WTC11 (cell line): ENCODE measurements at regions not wholly inside any gene's neighbourhood (a gene's known extent, or its start where the extent isn't known, plus 50 kb on each side); places are given as distances from the start of the nearest gene placed in this dataset.

Source experiments
- ATAC-seq: fragments of 200-7000 bp; cut with Tn5 transposase; 2 replicates; pipeline ENCODE4 v1.10.0; 2021; ENCODE audit warnings: mild to moderate bottlenecking, moderate library complexity
- CTCF ChIA-PET: fragments of 300-600 bp; sonication (Branson Sonifier 250); formaldehyde crosslinking; loops from one replicate; lab custom pipeline; 2021; ENCODE audit warnings: antibody characterized with exemption; lab: Charles Lee
- POLR2A ChIA-PET: fragments of 350-600 bp; sonication (Branson Sonifier 250); formaldehyde crosslinking; loops from one replicate; lab custom pipeline; 2021; ENCODE audit warnings: antibody characterized with exemption; lab: Charles Lee
- DNase-seq: peaks from one replicate; pipeline ENCODE4 v3.0.0; 2021; ENCODE audit warnings: low spot score
- H3K27ac Mint-ChIP-seq: 2 replicates; pipeline ENCODE4 v1.8.0; 2021; ENCODE audit warnings: mixed read lengths
- H3K27me3 Mint-ChIP-seq: 2 replicates; pipeline ENCODE4 v1.8.0; 2021; ENCODE audit warnings: low read depth, mild to moderate bottlenecking, moderate library complexity, mixed read lengths
- H3K36me3 Mint-ChIP-seq: 2 replicates; pipeline ENCODE4 v1.8.0; 2021; ENCODE audit warnings: mixed read lengths
- H3K4me1 Mint-ChIP-seq: 2 replicates; pipeline ENCODE4 v1.8.0; 2022; ENCODE audit warnings: mixed read lengths
- H3K4me3 Mint-ChIP-seq: 2 replicates; pipeline ENCODE4 v1.8.0; 2021; ENCODE audit warnings: mild to moderate bottlenecking, moderate library complexity, mixed read lengths
- H3K9me3 Mint-ChIP-seq: 2 replicates; pipeline ENCODE4 v1.8.0; 2021; ENCODE audit warnings: mixed read lengths
- ATF6 ChIP-seq: sonication (generic); formaldehyde crosslinking; IDR thresholded peaks from 2 replicates; pipeline ENCODE4 v1.8.1; 2023; ENCODE audit warnings: mild to moderate bottlenecking, missing genetic modification reagents
- CREM ChIP-seq: sonication (generic); formaldehyde crosslinking; IDR thresholded peaks from 2 replicates; pipeline ENCODE4 v1.8.1; 2022; ENCODE audit warnings: mild to moderate bottlenecking, missing genetic modification reagents, moderate library complexity
- CTCF ChIP-seq: fragments of 200-600 bp; IDR thresholded peaks from 2 replicates; pipeline ENCODE4 v1.8.0; 2022; ENCODE audit warnings: antibody characterized with exemption
- E2F1 ChIP-seq: sonication (generic); formaldehyde crosslinking; IDR thresholded peaks from 2 replicates; pipeline ENCODE4 v1.8.0; 2022; ENCODE audit warnings: mild to moderate bottlenecking, missing genetic modification reagents
- GABPB1 ChIP-seq: sonication (generic); formaldehyde crosslinking; IDR thresholded peaks from 2 replicates; pipeline ENCODE4 v1.8.1; 2023; ENCODE audit warnings: mild to moderate bottlenecking, missing genetic modification reagents
- JUN ChIP-seq: sonication (generic); formaldehyde crosslinking; IDR thresholded peaks from 2 replicates; pipeline ENCODE4 v1.8.0; 2023; ENCODE audit warnings: mild to moderate bottlenecking, missing genetic modification reagents
- NFE2L1 ChIP-seq: sonication (generic); formaldehyde crosslinking; IDR thresholded peaks from 2 replicates; pipeline ENCODE4 v1.8.1; 2023; ENCODE audit warnings: missing genetic modification reagents
- NR3C1 ChIP-seq: sonication (generic); formaldehyde crosslinking; conservative IDR thresholded peaks from 2 replicates; pipeline ENCODE4 v1.8.1; 2023; ENCODE audit warnings: low read depth, mild to moderate bottlenecking, missing genetic modification reagents
- PRRX2 ChIP-seq: fragments of 250-450 bp; sonication (Bioruptor Pico); IDR thresholded peaks from 2 replicates; pipeline ENCODE4 v1.8.0; 2021; ENCODE audit warnings: mild to moderate bottlenecking
- RORB ChIP-seq: fragments of 250-450 bp; sonication (Bioruptor Pico); IDR thresholded peaks from 2 replicates; pipeline ENCODE4 v1.9.0; 2021; ENCODE audit warnings: mild to moderate bottlenecking
- STAT6 ChIP-seq: sonication (generic); formaldehyde crosslinking; conservative IDR thresholded peaks from 2 replicates; pipeline ENCODE4 v1.8.1; 2023; ENCODE audit warnings: mild to moderate bottlenecking, low read depth, missing genetic modification reagents, moderate library complexity
- TEAD4 ChIP-seq: sonication (generic); formaldehyde crosslinking; IDR thresholded peaks from 2 replicates; pipeline ENCODE4 v1.8.0; 2022; ENCODE audit warnings: mild to moderate bottlenecking, missing genetic modification reagents
- ZNF423 ChIP-seq: fragments of 250-450 bp; sonication (Bioruptor Pico); IDR thresholded peaks from 2 replicates; pipeline ENCODE4 v2.1.2; 2022; ENCODE audit warnings: mild to moderate bottlenecking, moderate library complexity
- TF ChIP-seq, protein P1 (sequence below): sonication (generic); formaldehyde crosslinking; IDR thresholded peaks from 2 replicates; pipeline ENCODE4 v1.8.0; 2023; ENCODE audit warnings: missing genetic modification reagents
- TF ChIP-seq, protein P2 (sequence below): fragments of 250-450 bp; sonication (Bioruptor Pico); conservative IDR thresholded peaks from 2 replicates; pipeline ENCODE4 v1.9.0; 2021; ENCODE audit warnings: mild to moderate bottlenecking
- TF ChIP-seq, protein P3 (sequence below): sonication (generic); formaldehyde crosslinking; IDR thresholded peaks from 2 replicates; pipeline ENCODE4 v1.8.1; 2023; ENCODE audit warnings: mild to moderate bottlenecking, missing genetic modification reagents, moderate library complexity

DNA sequence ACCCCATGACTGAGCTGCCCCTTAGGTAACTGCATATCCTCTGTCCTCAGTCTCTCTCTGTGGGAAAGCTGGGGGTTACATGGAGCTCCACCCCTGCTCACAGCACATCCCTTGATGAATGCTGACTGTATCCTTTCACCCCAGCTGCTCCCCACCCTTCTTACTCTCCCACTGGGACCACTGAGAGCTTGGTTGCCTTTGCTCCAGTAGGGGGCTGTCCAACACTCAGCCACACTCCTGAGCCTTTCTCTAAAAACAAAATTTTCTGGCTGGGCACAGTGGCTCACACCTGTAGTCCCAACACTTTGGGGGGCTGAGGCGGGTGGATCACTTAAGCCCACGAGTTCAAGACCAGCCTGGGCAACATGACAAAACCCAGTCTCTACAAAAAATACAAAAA lies 55.4 kb upstream of the EPCAM start:
- Mint-ChIP-seq H3K27me3 (no peaks in the 10 kb centered on the region), H3K36me3 (no peaks in the 10 kb centered on the region), H3K27ac (peak overlapping the region; percentile 72; the same call in 1 of the 2 replicates), H3K4me3 (no peak overlapping the region), H3K4me1 (peaks cover 16% of the 10 kb centered on the region), H3K9me3 (no peaks in the 10 kb centered on the region)
- ChIA-PET POLR2A (interaction anchor here (0.7 kb wide), 1 partner anchor 9 kb away, joined by 6 read pairs; no protein-coding TSS in a partner anchor), CTCF (interaction anchor here (0.6 to 2.6 kb wide), 27 partner anchors 9 to 330 kb away, joined by 3 to 21 read pairs (median 4); no protein-coding TSS in a partner anchor)
- DNase-seq, result peak; percentile 18
- peak; percentile 79 for ATAC-seq
- TF ChIP-seq E2F1 (CRISPR knock-in tag) (no peak), GABPB1 (CRISPR knock-in tag) (no peak), CTCF (no peak), ZNF423 (CRISPR knock-in tag) (no peak), NFE2L1 (CRISPR knock-in tag) (no peak)
- TF ChIP-seq, protein P1, sequence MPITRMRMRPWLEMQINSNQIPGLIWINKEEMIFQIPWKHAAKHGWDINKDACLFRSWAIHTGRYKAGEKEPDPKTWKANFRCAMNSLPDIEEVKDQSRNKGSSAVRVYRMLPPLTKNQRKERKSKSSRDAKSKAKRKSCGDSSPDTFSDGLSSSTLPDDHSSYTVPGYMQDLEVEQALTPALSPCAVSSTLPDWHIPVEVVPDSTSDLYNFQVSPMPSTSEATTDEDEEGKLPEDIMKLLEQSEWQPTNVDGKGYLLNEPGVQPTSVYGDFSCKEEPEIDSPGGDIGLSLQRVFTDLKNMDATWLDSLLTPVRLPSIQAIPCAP, result no peak

DNA sequence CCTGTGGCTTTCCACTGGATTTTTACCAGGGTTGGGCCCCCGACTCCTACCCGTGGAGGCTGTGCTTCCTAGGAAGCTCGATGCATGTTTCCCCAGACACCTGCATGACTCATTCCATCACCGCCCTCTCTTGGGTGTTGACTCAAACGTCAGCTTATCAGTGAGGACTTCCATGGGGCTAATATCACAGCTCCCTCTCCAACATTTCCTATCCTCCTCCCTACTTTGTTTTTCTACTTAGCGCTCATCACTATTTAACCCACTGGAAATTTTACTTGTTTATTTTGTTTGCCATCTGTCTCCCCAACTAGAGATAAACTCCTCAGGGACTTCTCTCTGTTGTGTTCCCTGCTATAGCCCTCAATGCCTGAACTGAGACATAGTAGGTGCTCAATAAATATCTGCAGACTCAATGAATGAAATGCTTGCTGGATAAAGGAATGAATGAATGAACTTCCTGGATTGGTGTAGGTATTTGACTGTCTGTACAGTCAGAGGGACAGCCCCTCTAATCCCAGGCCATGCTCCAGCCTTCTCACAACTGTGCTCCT lies 55.9 kb upstream of the EPCAM start:
- peak; percentile 49 for ATAC-seq
- ChIA-PET CTCF (interaction anchor here (0.6 to 2.6 kb wide), 28 partner anchors 9 to 330 kb away, joined by 3 to 21 read pairs (median 4); no protein-coding TSS in a partner anchor), POLR2A (no interaction called here)
- no peak for TF ChIP-seq NR3C1 (CRISPR knock-in tag)
- TF ChIP-seq, protein P2, sequence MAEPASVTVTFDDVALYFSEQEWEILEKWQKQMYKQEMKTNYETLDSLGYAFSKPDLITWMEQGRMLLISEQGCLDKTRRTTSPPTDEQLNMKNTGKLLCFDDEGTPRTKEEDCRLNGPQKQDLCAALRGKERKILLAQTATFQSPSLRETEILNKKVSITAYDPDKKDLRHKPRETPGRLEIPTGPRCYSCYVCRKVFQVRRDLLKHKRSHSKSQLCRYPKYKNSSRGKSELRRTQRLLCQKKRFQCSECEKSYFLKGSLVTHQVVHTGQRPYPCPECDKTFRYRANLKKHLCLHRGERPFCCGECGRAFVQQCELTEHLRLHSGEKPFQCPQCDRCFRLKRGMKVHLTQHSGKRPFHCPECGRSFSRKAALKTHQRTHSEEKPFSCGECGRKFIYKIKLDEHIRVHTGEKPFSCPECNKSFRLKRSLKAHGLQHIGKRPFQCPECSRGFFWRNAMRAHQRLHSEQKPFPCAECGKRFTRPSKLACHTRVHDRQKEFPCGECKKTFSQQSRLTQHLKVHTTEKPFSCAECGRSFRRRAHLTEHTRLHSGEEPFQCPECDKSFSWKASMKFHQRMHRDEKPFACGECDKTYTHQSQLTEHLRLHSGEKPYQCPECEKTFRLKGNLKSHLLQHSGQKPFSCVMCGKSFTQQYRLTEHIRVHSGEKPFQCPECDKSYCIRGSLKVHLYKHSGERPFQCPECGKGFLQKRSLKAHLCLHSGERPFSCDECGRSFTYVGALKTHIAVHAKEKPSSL (CRISPR knock-in tag), result no peak
- TF ChIP-seq, protein P3, sequence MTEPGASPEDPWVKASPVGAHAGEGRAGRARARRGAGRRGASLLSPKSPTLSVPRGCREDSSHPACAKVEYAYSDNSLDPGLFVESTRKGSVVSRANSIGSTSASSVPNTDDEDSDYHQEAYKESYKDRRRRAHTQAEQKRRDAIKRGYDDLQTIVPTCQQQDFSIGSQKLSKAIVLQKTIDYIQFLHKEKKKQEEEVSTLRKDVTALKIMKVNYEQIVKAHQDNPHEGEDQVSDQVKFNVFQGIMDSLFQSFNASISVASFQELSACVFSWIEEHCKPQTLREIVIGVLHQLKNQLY (CRISPR knock-in tag), result no peak
- Mint-ChIP-seq H3K36me3 (no peaks in the 10 kb centered on the region), H3K9me3 (no peaks in the 10 kb centered on the region), H3K4me1 (peaks cover 16% of the 10 kb centered on the region), H3K4me3 (no peak overlapping the region), H3K27ac (no peak overlapping the region; the same call in 1 of the 2 replicates), H3K27me3 (no peaks in the 10 kb centered on the region)
- DNase-seq, result no peak

DNA sequence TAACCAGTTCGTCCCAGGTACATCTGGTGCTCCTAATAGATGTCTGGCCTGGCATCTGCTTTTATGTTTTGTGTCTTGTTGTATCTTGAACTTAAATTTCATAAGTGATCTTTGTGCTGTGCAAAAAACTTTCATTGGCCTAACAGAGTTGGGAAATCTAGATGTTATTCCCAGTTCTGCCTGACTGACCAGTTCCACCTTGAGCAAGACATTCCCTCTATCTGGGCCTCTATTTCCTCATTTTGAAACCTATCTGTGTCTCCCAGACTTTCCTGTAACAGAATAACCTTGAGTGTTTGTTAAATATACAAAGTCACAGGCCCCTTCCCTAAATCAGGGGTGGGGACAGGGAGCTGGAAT lies 56.6 kb upstream of the EPCAM start:
- no peaks in the 10 kb centered on the region for H3K27me3 Mint-ChIP-seq
- no peaks in the 10 kb centered on the region for H3K36me3 Mint-ChIP-seq
- H3K27ac Mint-ChIP-seq, result no peak overlapping the region
- no peak for ATAC-seq
- peaks cover 16% of the 10 kb centered on the region for H3K4me1 Mint-ChIP-seq
- no peak overlapping the region for H3K4me3 Mint-ChIP-seq
- POLR2A ChIA-PET, result no interaction called here
- CTCF ChIA-PET, result interaction anchor here (0.7 to 2.6 kb wide), 19 partner anchors 8 to 329 kb away, joined by 3 to 21 read pairs (median 5); no protein-coding TSS in a partner anchor
- H3K9me3 Mint-ChIP-seq, result no peaks in the 10 kb centered on the region
- DNase-seq, result no peak
- TF ChIP-seq ATF6 (no peak), JUN (CRISPR knock-in tag) (no peak), TEAD4 (CRISPR knock-in tag) (no peak), CREM (CRISPR knock-in tag) (no peak), RORB (CRISPR knock-in tag) (no peak), STAT6 (CRISPR knock-in tag) (no peak), PRRX2 (CRISPR knock-in tag) (no peak), E2F1 (CRISPR knock-in tag) (no peak)
- TF ChIP-seq, protein P1, result no peak
- TF ChIP-seq, protein P3 (CRISPR knock-in tag), result no peak
